NCI-H748 (cell line): ENCODE measurements at regions not wholly inside any gene's neighbourhood (a gene's known extent, or its start where the extent isn't known, plus 50 kb on each side); places are given as distances from the start of the nearest gene placed in this dataset.

ENCODE experiments used
- DNase-seq: peaks from one replicate; lab custom pipeline; 2025; ENCODE audit not compliant: unreplicated experiment; lab: John Stamatoyannopoulos, UW

GRCh38 chr3:72408983-72409779 is 439.1 kb downstream of the SHQ1 start:
- DNase-seq, result no peak

- DNase-seq, result peak; percentile 39
Observed at GRCh38 chr3:72407766-72408165, 440.5 kb downstream of the SHQ1 start.

GRCh38 chr3:72405943-72406566 is 442.2 kb downstream of the SHQ1 start:
- no peak for DNase-seq

- no peak for DNase-seq
Observed at GRCh38 chr3:72401005-72401545, 447.2 kb downstream of the SHQ1 start.

GRCh38 chr3:72398781-72399180 is 449.5 kb downstream of the SHQ1 start:
- no peak for DNase-seq

- DNase-seq, result no peak
Observed at GRCh38 chr3:72397586-72397985, 450.7 kb downstream of the SHQ1 start.

- no peak for DNase-seq
Observed at GRCh38 chr3:72396899-72397298, 451.3 kb downstream of the SHQ1 start.

GRCh38 chr3:72395776-72396311 is 452.4 kb downstream of the SHQ1 start:
- DNase-seq, result no peak

GRCh38 chr3:72393455-72393854 is 454.8 kb downstream of the SHQ1 start:
- DNase-seq, result no peak

GRCh38 chr3:72391659-72392058 is 456.6 kb downstream of the SHQ1 start:
- DNase-seq, result no peak

- DNase-seq, result no peak
Observed at GRCh38 chr3:72390841-72391240, 457.4 kb downstream of the SHQ1 start.

- no peak for DNase-seq
Observed at GRCh38 chr3:72388644-72389043, 459.6 kb downstream of the SHQ1 start.

GRCh38 chr3:72388117-72388516 is 460.1 kb downstream of the SHQ1 start:
- DNase-seq, result no peak

- no peak for DNase-seq
Observed at GRCh38 chr3:72386327-72387000, 461.8 kb downstream of the SHQ1 start.

- DNase-seq, result no peak
Observed at GRCh38 chr3:72385167-72385566, 463.1 kb downstream of the SHQ1 start.

GRCh38 chr3:72384602-72385001 is 463.6 kb downstream of the SHQ1 start:
- DNase-seq, result no peak

GRCh38 chr3:72383883-72384282 is 464.4 kb downstream of the SHQ1 start:
- DNase-seq, result no peak

- no peak for DNase-seq
Observed at GRCh38 chr3:72383230-72383629, 465.0 kb downstream of the SHQ1 start.

- DNase-seq, result no peak
Observed at GRCh38 chr3:72382460-72382859, 465.8 kb downstream of the SHQ1 start.

GRCh38 chr3:72381584-72381983 is 466.7 kb downstream of the SHQ1 start:
- DNase-seq, result no peak

- no peak for DNase-seq
Observed at GRCh38 chr3:72380711-72381493, 467.3 kb downstream of the SHQ1 start.
